SJCRH30 (cell line): ENCODE measurements at regions not wholly inside any gene's neighbourhood (a gene's known extent, or its start where the extent isn't known, plus 50 kb on each side); places are given as distances from the start of the nearest gene placed in this dataset.

ENCODE experiments used
- DNase-seq, 2 experiments: peaks; one replicate each; pipeline ENCODE4 v3.0.0-alpha.2; 2015 to 2020
- H3K27ac ChIP-seq: fragments of 250-450 bp; sonication (Bioruptor Pico); 2 replicates; pipeline ENCODE4 v1.5.1; 2020; ENCODE audit warnings: mild to moderate bottlenecking, moderate library complexity
- H3K27me3 ChIP-seq: fragments of 250-450 bp; sonication (Bioruptor Pico); 2 replicates; pipeline ENCODE4 v1.5.1; 2020; ENCODE audit warnings: mild to moderate bottlenecking, moderate library complexity
- H3K36me3 ChIP-seq: fragments of 250-450 bp; sonication (Bioruptor Pico); 2 replicates; pipeline ENCODE4 v1.5.1; 2020; ENCODE audit warnings: mild to moderate bottlenecking, moderate library complexity
- H3K4me1 ChIP-seq: fragments of 250-450 bp; sonication (Bioruptor Pico); 2 replicates; pipeline ENCODE4 v1.5.1; 2020; ENCODE audit warnings: mild to moderate bottlenecking, moderate library complexity
- H3K4me3 ChIP-seq: fragments of 250-450 bp; sonication (Bioruptor Pico); 2 replicates; pipeline ENCODE4 v1.5.1; 2020; ENCODE audit warnings: mild to moderate bottlenecking, moderate library complexity
- H3K9me3 ChIP-seq: fragments of 250-450 bp; sonication (Bioruptor Pico); replicated peaks from 2 replicates; pipeline ENCODE4 v1.5.1; 2020; ENCODE audit warnings: mild to moderate bottlenecking, moderate library complexity

GRCh38 chr1:36652011-36652410, 169.3 kb upstream of the CSF3R start:
- Histone ChIP-seq H3K4me1 (no peaks in the 10 kb centered on the region), H3K36me3 (no peaks in the 10 kb centered on the region), H3K9me3 (no peaks in the 10 kb centered on the region), H3K27me3 (peaks cover 21% of the 10 kb centered on the region), H3K27ac (no peak overlapping the region), H3K4me3 (no peak overlapping the region)
- no peak for DNase-seq

GRCh38 chr1:36651176-36651910, 168.6 kb upstream of the CSF3R start:
- Histone ChIP-seq H3K9me3 (no peaks in the 10 kb centered on the region), H3K36me3 (no peaks in the 10 kb centered on the region), H3K27me3 (peaks cover 27% of the 10 kb centered on the region), H3K4me1 (no peaks in the 10 kb centered on the region), H3K27ac (no peak overlapping the region), H3K4me3 (no peak overlapping the region)
- DNase-seq: no peak

GRCh38 chr1:36650200-36651065, 167.7 kb upstream of the CSF3R start:
- no peaks in the 10 kb centered on the region for H3K4me1 ChIP-seq
- peaks cover 29% of the 10 kb centered on the region for H3K27me3 ChIP-seq
- H3K9me3 ChIP-seq: no peaks in the 10 kb centered on the region
- H3K27ac ChIP-seq: no peak overlapping the region
- H3K4me3 ChIP-seq: no peak overlapping the region
- no peaks in the 10 kb centered on the region for H3K36me3 ChIP-seq
- DNase-seq: peak; percentile 36 to 68

GRCh38 chr1:36645867-36646266, 163.2 kb upstream of the CSF3R start:
- H3K4me1 ChIP-seq: no peaks in the 10 kb centered on the region
- H3K4me3 ChIP-seq: no peak overlapping the region
- H3K9me3 ChIP-seq: no peaks in the 10 kb centered on the region
- H3K27ac ChIP-seq: no peak overlapping the region
- H3K36me3 ChIP-seq: no peaks in the 10 kb centered on the region
- peaks cover 33% of the 10 kb centered on the region for H3K27me3 ChIP-seq
- no peak for DNase-seq

- Histone ChIP-seq H3K27ac (no peak overlapping the region), H3K4me3 (no peak overlapping the region), H3K27me3 (peaks cover 32% of the 10 kb centered on the region), H3K4me1 (no peaks in the 10 kb centered on the region), H3K36me3 (no peaks in the 10 kb centered on the region), H3K9me3 (no peaks in the 10 kb centered on the region)
- DNase-seq: no peak
Observed at GRCh38 chr1:36644556-36644955, 161.8 kb upstream of the CSF3R start.

GRCh38 chr1:36643371-36644270, 160.9 kb upstream of the CSF3R start:
- Histone ChIP-seq H3K27me3 (peaks cover 36% of the 10 kb centered on the region), H3K4me3 (no peak overlapping the region), H3K4me1 (no peaks in the 10 kb centered on the region), H3K27ac (no peak overlapping the region), H3K36me3 (no peaks in the 10 kb centered on the region), H3K9me3 (no peaks in the 10 kb centered on the region)
- DNase-seq: no peak

- DNase-seq: no peak
- H3K4me3 ChIP-seq: no peak overlapping the region
- H3K36me3 ChIP-seq: no peaks in the 10 kb centered on the region
Observed at GRCh38 chr1:36642802-36643201, 160.1 kb upstream of the CSF3R start.

GRCh38 chr1:36641776-36642175, 159.1 kb upstream of the CSF3R start:
- H3K9me3 ChIP-seq: no peaks in the 10 kb centered on the region
- H3K27ac ChIP-seq: no peak overlapping the region
- DNase-seq: no peak
- no peak overlapping the region for H3K4me3 ChIP-seq
- H3K4me1 ChIP-seq: no peaks in the 10 kb centered on the region
- peaks cover 38% of the 10 kb centered on the region for H3K27me3 ChIP-seq
- no peaks in the 10 kb centered on the region for H3K36me3 ChIP-seq

More at GRCh38 chr1:36642802-36643201, 160.1 kb upstream of the CSF3R start:
- no peaks in the 10 kb centered on the region for H3K4me1 ChIP-seq
- H3K27me3 ChIP-seq: peaks cover 38% of the 10 kb centered on the region
- H3K9me3 ChIP-seq: no peaks in the 10 kb centered on the region
- H3K27ac ChIP-seq: no peak overlapping the region

GRCh38 chr1:36639461-36639860, 156.7 kb upstream of the CSF3R start:
- DNase-seq: no peak
- no peaks in the 10 kb centered on the region for H3K4me1 ChIP-seq
- H3K36me3 ChIP-seq: no peaks in the 10 kb centered on the region
- peaks cover 39% of the 10 kb centered on the region for H3K27me3 ChIP-seq
- no peak overlapping the region for H3K27ac ChIP-seq
- no peak overlapping the region for H3K4me3 ChIP-seq
- no peaks in the 10 kb centered on the region for H3K9me3 ChIP-seq

GRCh38 chr1:36638268-36638667, 155.6 kb upstream of the CSF3R start:
- no peak overlapping the region for H3K4me3 ChIP-seq
- no peaks in the 10 kb centered on the region for H3K36me3 ChIP-seq
- H3K9me3 ChIP-seq: no peaks in the 10 kb centered on the region
- peaks cover 32% of the 10 kb centered on the region for H3K27me3 ChIP-seq
- DNase-seq: no peak
- H3K4me1 ChIP-seq: no peaks in the 10 kb centered on the region
- no peak overlapping the region for H3K27ac ChIP-seq

- no peaks in the 10 kb centered on the region for H3K4me1 ChIP-seq
- no peak overlapping the region for H3K27ac ChIP-seq
Observed at GRCh38 chr1:36636206-36636605, 153.5 kb upstream of the CSF3R start.

GRCh38 chr1:36635284-36635683, 152.6 kb upstream of the CSF3R start:
- no peaks in the 10 kb centered on the region for H3K4me1 ChIP-seq
- H3K27ac ChIP-seq: no peak overlapping the region
- H3K36me3 ChIP-seq: no peaks in the 10 kb centered on the region
- peaks cover 34% of the 10 kb centered on the region for H3K27me3 ChIP-seq
- H3K9me3 ChIP-seq: no peaks in the 10 kb centered on the region
- H3K4me3 ChIP-seq: no peak overlapping the region
- no peak for DNase-seq

More at GRCh38 chr1:36636206-36636605, 153.5 kb upstream of the CSF3R start:
- H3K27me3 ChIP-seq: peaks cover 34% of the 10 kb centered on the region
- no peak overlapping the region for H3K4me3 ChIP-seq
- H3K9me3 ChIP-seq: no peaks in the 10 kb centered on the region
- no peaks in the 10 kb centered on the region for H3K36me3 ChIP-seq
- no peak for DNase-seq

GRCh38 chr1:36628804-36629203, 146.1 kb upstream of the CSF3R start:
- H3K27me3 ChIP-seq: peaks cover 22% of the 10 kb centered on the region
- H3K4me3 ChIP-seq: no peak overlapping the region
- DNase-seq: no peak
- H3K36me3 ChIP-seq: no peaks in the 10 kb centered on the region
- no peaks in the 10 kb centered on the region for H3K9me3 ChIP-seq
- H3K27ac ChIP-seq: no peak overlapping the region
- no peaks in the 10 kb centered on the region for H3K4me1 ChIP-seq

- no peak overlapping the region for H3K4me3 ChIP-seq
- no peaks in the 10 kb centered on the region for H3K4me1 ChIP-seq
- H3K9me3 ChIP-seq: no peaks in the 10 kb centered on the region
- H3K27me3 ChIP-seq: peaks cover 24% of the 10 kb centered on the region
- H3K27ac ChIP-seq: no peak overlapping the region
- no peaks in the 10 kb centered on the region for H3K36me3 ChIP-seq
- no peak for DNase-seq
Observed at GRCh38 chr1:36626435-36626834, 143.7 kb upstream of the CSF3R start.

GRCh38 chr1:36625935-36626310, 143.2 kb upstream of the CSF3R start:
- Histone ChIP-seq H3K4me1 (no peaks in the 10 kb centered on the region), H3K27me3 (peaks cover 24% of the 10 kb centered on the region), H3K4me3 (no peak overlapping the region), H3K27ac (no peak overlapping the region), H3K36me3 (no peaks in the 10 kb centered on the region), H3K9me3 (0 out of 2 replicates have a peak, but pooled peaks cover 3% of the 10 kb centered on the region)
- no peak for DNase-seq
